ENCODE measurements at regions not wholly inside any gene's neighbourhood (a gene's known extent, or its start where the extent isn't known, plus 50 kb on each side); places are given as distances from the start of the nearest gene placed in this dataset.

GRCh38 chr6:168218785-168219566, 100.6 kb downstream of the DACT2 start:
- no peak for TF ChIP-seq FOXM1 (IDR thresholded peaks at IDR 0.05; ENCODE audit: borderline replicate concordance, low read depth)
- no peak for TF ChIP-seq CEBPB (IDR thresholded peaks at IDR 0.05)

Data from Ishikawa (cell line).